HL-60 (cell line): ENCODE measurements at regions not wholly inside any gene's neighbourhood (a gene's known extent, or its start where the extent isn't known, plus 50 kb on each side); places are given as distances from the start of the nearest gene placed in this dataset.

Source experiments
- POLR2AphosphoS5 ChIP-seq: IDR thresholded peaks from 2 replicates; pipeline ENCODE4 v1.6.1; 2012; ENCODE audit warnings: low read depth
- REST ChIP-seq: IDR thresholded peaks from 2 replicates; pipeline ENCODE4 v1.6.1; 2012; ENCODE audit warnings: low read depth; ENCODE audit not compliant: insufficient replicate concordance
- TF ChIP-seq, protein P1 (sequence below): IDR thresholded peaks from one replicate; pipeline ENCODE4 v1.5.1; 2011; ENCODE audit warnings: low read length, control low read depth, inconsistent platforms; ENCODE audit not compliant: insufficient read depth

DNA sequence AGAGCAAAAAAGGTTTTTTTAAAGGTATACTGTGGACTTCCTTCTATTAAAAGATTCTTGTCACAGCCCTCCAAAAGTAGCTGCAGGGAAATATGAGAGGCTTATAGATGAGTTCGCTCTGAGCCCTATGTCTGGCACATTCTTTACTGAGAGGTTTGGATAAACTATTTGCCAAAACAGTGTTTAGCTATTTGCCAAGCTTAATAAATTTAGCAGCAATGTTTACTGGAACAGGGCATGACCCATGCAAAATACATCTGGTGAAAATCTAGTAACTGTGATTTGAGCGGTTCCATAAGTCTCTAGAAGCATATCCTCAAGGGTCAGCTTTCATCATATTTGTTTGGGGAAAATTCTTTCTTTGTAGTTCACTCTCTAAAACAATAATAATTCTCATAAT is 1696.7 kb upstream of the PIK3C3 start:
- TF ChIP-seq, protein P1, sequence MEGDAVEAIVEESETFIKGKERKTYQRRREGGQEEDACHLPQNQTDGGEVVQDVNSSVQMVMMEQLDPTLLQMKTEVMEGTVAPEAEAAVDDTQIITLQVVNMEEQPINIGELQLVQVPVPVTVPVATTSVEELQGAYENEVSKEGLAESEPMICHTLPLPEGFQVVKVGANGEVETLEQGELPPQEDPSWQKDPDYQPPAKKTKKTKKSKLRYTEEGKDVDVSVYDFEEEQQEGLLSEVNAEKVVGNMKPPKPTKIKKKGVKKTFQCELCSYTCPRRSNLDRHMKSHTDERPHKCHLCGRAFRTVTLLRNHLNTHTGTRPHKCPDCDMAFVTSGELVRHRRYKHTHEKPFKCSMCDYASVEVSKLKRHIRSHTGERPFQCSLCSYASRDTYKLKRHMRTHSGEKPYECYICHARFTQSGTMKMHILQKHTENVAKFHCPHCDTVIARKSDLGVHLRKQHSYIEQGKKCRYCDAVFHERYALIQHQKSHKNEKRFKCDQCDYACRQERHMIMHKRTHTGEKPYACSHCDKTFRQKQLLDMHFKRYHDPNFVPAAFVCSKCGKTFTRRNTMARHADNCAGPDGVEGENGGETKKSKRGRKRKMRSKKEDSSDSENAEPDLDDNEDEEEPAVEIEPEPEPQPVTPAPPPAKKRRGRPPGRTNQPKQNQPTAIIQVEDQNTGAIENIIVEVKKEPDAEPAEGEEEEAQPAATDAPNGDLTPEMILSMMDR, result no peak
- TF ChIP-seq POLR2AphosphoS5 (no peak), REST (no peak)
